Testis (tissue), 2 donors: ENCODE measurements at regions not wholly inside any gene's neighbourhood (a gene's known extent, or its start where the extent isn't known, plus 50 kb on each side); places are given as distances from the start of the nearest gene placed in this dataset.

Source experiments
- CTCF ChIP-seq, 3 experiments: fragments of 450-650 bp in 2 of 3; fragments of 200-600 bp in 1 of 3; sonication (generic) in 1 of 3; IDR thresholded peaks; one replicate each; pipeline ENCODE4 v1.5.1; 2016 to 2019; ENCODE audit warnings: antibody characterized with exemption in 3 of 3, mild to moderate bottlenecking in 2 of 3, moderate library complexity in 1 of 3
- POLR2A ChIP-seq: fragments of 450-650 bp; IDR thresholded peaks from one replicate; pipeline ENCODE4 v1.6.1; 2017; ENCODE audit warnings: antibody characterized with exemption, mild to moderate bottlenecking, moderate library complexity

DNA sequence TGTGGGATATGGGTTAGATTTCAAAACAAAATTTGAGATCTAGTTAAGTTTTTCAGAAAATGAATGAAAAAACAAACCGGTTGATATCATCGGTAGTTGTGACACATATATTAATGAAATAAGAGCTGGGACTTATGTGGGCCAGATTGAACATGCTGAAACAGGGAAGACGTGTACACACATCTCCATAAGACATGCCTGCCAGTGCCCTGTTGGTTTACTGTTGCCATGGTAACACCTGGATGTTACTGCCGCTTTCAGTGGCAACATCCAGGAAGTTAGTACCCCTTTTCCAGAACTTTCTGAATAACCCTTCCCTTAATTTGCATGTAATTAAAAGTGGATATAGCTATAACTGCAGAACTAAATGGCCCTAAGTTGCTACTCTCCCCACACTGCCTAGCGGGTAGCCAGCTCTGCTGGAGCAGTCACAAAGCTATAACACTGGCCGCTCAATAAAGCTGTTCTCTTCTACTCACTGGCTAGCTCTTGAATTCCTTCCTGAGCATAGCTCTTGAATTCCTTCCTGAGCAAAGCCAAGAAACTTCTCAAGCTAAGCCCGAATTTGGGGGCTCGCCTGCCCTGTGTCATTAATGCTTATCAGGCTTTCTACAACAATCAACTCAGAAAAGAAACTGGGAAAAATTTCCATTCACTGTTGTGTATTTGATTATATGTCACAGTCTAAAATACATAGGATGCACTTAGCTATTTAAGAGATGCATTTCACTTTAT, 776.3 kb upstream of the CDH7 start:
- no peak for TF ChIP-seq CTCF (IDR thresholded peaks at IDR 0.05)
- no peak for TF ChIP-seq POLR2A
